ENCODE measurements at regions not wholly inside any gene's neighbourhood (a gene's known extent, or its start where the extent isn't known, plus 50 kb on each side); places are given as distances from the start of the nearest gene placed in this dataset.

GRCh38 chr9:100686420-100686819, 108.5 kb downstream of the CAVIN4 start:
- ATAC-seq (ENCODE audit: low read depth) (no peak), DNase-seq (ENCODE audit: low spot score) (no peak)

GRCh38 chr9:100689635-100690034, 111.8 kb downstream of the CAVIN4 start:
- DNase-seq (ENCODE audit: low spot score) (no peak), ATAC-seq (ENCODE audit: low read depth) (no peak)
- no peak for TF ChIP-seq CTCF (IDR thresholded peaks at IDR 0.05; ENCODE audit: poor library complexity, severe bottlenecking)
- no peaks in the 10 kb centered on the region for H3K27me3 ChIP-seq (ENCODE audit: insufficient read depth, poor library complexity, severe bottlenecking)
- no peaks in the 10 kb centered on the region for H3K36me3 ChIP-seq (ENCODE audit: low read depth)
- H3K9me3 ChIP-seq (ENCODE audit: severe bottlenecking), result no peaks in the 10 kb centered on the region
- no peaks in the 10 kb centered on the region for H3K4me1 ChIP-seq (ENCODE audit: insufficient read depth, poor library complexity, severe bottlenecking)
- H3K4me3 ChIP-seq (ENCODE audit: severe bottlenecking), result no peak overlapping the region
- no peak overlapping the region for H3K27ac ChIP-seq (ENCODE audit: poor library complexity, severe bottlenecking)

More at GRCh38 chr9:100686420-100686819, 108.5 kb downstream of the CAVIN4 start:
- TF ChIP-seq CTCF (IDR thresholded peaks at IDR 0.05; ENCODE audit: poor library complexity, severe bottlenecking), result no peak
- Histone ChIP-seq H3K9me3 (ENCODE audit: severe bottlenecking) (no peaks in the 10 kb centered on the region), H3K4me1 (ENCODE audit: insufficient read depth, poor library complexity, severe bottlenecking) (no peaks in the 10 kb centered on the region), H3K4me3 (ENCODE audit: severe bottlenecking) (no peak overlapping the region), H3K27ac (ENCODE audit: poor library complexity, severe bottlenecking) (no peak overlapping the region), H3K27me3 (ENCODE audit: insufficient read depth, poor library complexity, severe bottlenecking) (no peaks in the 10 kb centered on the region), H3K36me3 (ENCODE audit: low read depth) (no peaks in the 10 kb centered on the region)

- Histone ChIP-seq H3K4me1 (ENCODE audit: insufficient read depth, poor library complexity, severe bottlenecking) (no peaks in the 10 kb centered on the region), H3K9me3 (ENCODE audit: severe bottlenecking) (no peaks in the 10 kb centered on the region), H3K36me3 (ENCODE audit: low read depth) (no peaks in the 10 kb centered on the region), H3K4me3 (ENCODE audit: severe bottlenecking) (no peak overlapping the region), H3K27ac (ENCODE audit: poor library complexity, severe bottlenecking) (no peak overlapping the region), H3K27me3 (ENCODE audit: insufficient read depth, poor library complexity, severe bottlenecking) (no peaks in the 10 kb centered on the region)
- DNase-seq (ENCODE audit: low spot score) (no peak), ATAC-seq (ENCODE audit: low read depth) (no peak)
- no peak for TF ChIP-seq CTCF (IDR thresholded peaks at IDR 0.05; ENCODE audit: poor library complexity, severe bottlenecking)
Measured at GRCh38 chr9:100690438-100690837, 112.6 kb downstream of the CAVIN4 start.

GRCh38 chr9:100697339-100697738, 119.5 kb downstream of the CAVIN4 start:
- ATAC-seq (ENCODE audit: low read depth) (no peak), DNase-seq (ENCODE audit: low spot score) (no peak)
- H3K36me3 ChIP-seq (ENCODE audit: low read depth), result no peaks in the 10 kb centered on the region
- H3K27me3 ChIP-seq (ENCODE audit: insufficient read depth, poor library complexity, severe bottlenecking), result no peaks in the 10 kb centered on the region
- no peaks in the 10 kb centered on the region for H3K4me1 ChIP-seq (ENCODE audit: insufficient read depth, poor library complexity, severe bottlenecking)
- no peak for TF ChIP-seq CTCF (IDR thresholded peaks at IDR 0.05; ENCODE audit: poor library complexity, severe bottlenecking)
- H3K27ac ChIP-seq (ENCODE audit: poor library complexity, severe bottlenecking), result no peak overlapping the region
- no peaks in the 10 kb centered on the region for H3K9me3 ChIP-seq (ENCODE audit: severe bottlenecking)
- no peak overlapping the region for H3K4me3 ChIP-seq (ENCODE audit: severe bottlenecking)

- DNase-seq (ENCODE audit: low spot score) (no peak), ATAC-seq (ENCODE audit: low read depth) (no peak)
- Histone ChIP-seq H3K27me3 (ENCODE audit: insufficient read depth, poor library complexity, severe bottlenecking) (no peaks in the 10 kb centered on the region), H3K4me1 (ENCODE audit: insufficient read depth, poor library complexity, severe bottlenecking) (no peaks in the 10 kb centered on the region), H3K9me3 (ENCODE audit: severe bottlenecking) (no peaks in the 10 kb centered on the region), H3K27ac (ENCODE audit: poor library complexity, severe bottlenecking) (no peak overlapping the region), H3K36me3 (ENCODE audit: low read depth) (no peaks in the 10 kb centered on the region), H3K4me3 (ENCODE audit: severe bottlenecking) (no peak overlapping the region)
- TF ChIP-seq CTCF (IDR thresholded peaks at IDR 0.05; ENCODE audit: poor library complexity, severe bottlenecking), result no peak
Measured at GRCh38 chr9:100698945-100699344, 121.1 kb downstream of the CAVIN4 start.
